KMS-11 (cell line): ENCODE measurements at regions not wholly inside any gene's neighbourhood (a gene's known extent, or its start where the extent isn't known, plus 50 kb on each side); places are given as distances from the start of the nearest gene placed in this dataset.

Experiments
- H2AFZ ChIP-seq: fragments of 200-600 bp; sonication (generic); 2 replicates; pipeline ENCODE4 v1.6.1; 2016; ENCODE audit warnings: antibody characterized with exemption, mixed run types, low read depth
- H3K27ac ChIP-seq: fragments of 200-600 bp; sonication (generic); 2 replicates; pipeline ENCODE4 v1.6.1; 2016; ENCODE audit warnings: mild to moderate bottlenecking, mixed run types
- H3K27me3 ChIP-seq: fragments of 200-600 bp; sonication (generic); 2 replicates; pipeline ENCODE4 v1.6.1; 2017; ENCODE audit warnings: mild to moderate bottlenecking, low read depth, mixed run types, moderate library complexity; ENCODE audit not compliant: insufficient read depth
- H3K36me3 ChIP-seq: fragments of 200-600 bp; sonication (generic); 2 replicates; pipeline ENCODE4 v1.6.1; 2017; ENCODE audit warnings: mild to moderate bottlenecking, mixed run types; ENCODE audit not compliant: insufficient read depth
- H3K4me1 ChIP-seq: fragments of 200-600 bp; sonication (generic); 2 replicates; pipeline ENCODE4 v1.6.1; 2016; ENCODE audit warnings: mild to moderate bottlenecking, low read depth, mixed run types; ENCODE audit not compliant: poor library complexity, severe bottlenecking
- H3K4me2 ChIP-seq: fragments of 200-600 bp; sonication (generic); 2 replicates; pipeline ENCODE4 v1.7.0; 2016; ENCODE audit warnings: mild to moderate bottlenecking, mixed run types
- H3K4me3 ChIP-seq: fragments of 200-600 bp; sonication (generic); IDR thresholded peaks from 2 replicates; pipeline ENCODE4 v1.6.1; 2017; ENCODE audit warnings: low read depth, low read length, mixed read lengths; ENCODE audit not compliant: insufficient read depth
- H3K79me2 ChIP-seq: fragments of 200-600 bp; sonication (generic); 2 replicates; pipeline ENCODE4 v1.6.1; 2016; ENCODE audit warnings: low read depth, mixed run types; ENCODE audit not compliant: insufficient read depth
- H3K9ac ChIP-seq: fragments of 200-600 bp; sonication (generic); 2 replicates; pipeline ENCODE4 v1.6.1; 2016; ENCODE audit warnings: mild to moderate bottlenecking, mixed run types
- H4K20me1 ChIP-seq: fragments of 200-600 bp; sonication (generic); 2 replicates; pipeline ENCODE4 v1.6.1; 2016; ENCODE audit warnings: mild to moderate bottlenecking, mixed run types; ENCODE audit not compliant: insufficient read depth
- CTCF ChIP-seq: fragments of 200-600 bp; sonication (generic); conservative IDR thresholded peaks from 2 replicates; pipeline ENCODE4 v1.6.1; 2017; ENCODE audit warnings: low read depth, mild to moderate bottlenecking, antibody characterized with exemption, low read length, moderate library complexity, mixed read lengths

GRCh38 chr5:92979716-92980115 lies 601.3 kb downstream of the NR2F1-AS1 start:
- Histone ChIP-seq H2AFZ (no peak overlapping the region), H3K27ac (no peak overlapping the region)
- no peak for TF ChIP-seq CTCF

GRCh38 chr5:92977846-92978540 lies 603.0 kb downstream of the NR2F1-AS1 start:
- TF ChIP-seq CTCF, result no peak
- Histone ChIP-seq H2AFZ (no peak overlapping the region), H3K79me2 (no peaks in the 10 kb centered on the region), H3K4me3 (no peak overlapping the region), H3K4me2 (no peak overlapping the region), H3K27ac (no peak overlapping the region), H3K9ac (no peak overlapping the region), H3K36me3 (no peaks in the 10 kb centered on the region), H3K27me3 (no peaks in the 10 kb centered on the region), H3K4me1 (no peaks in the 10 kb centered on the region), H4K20me1 (no peaks in the 10 kb centered on the region)

More at GRCh38 chr5:92979716-92980115, 601.3 kb downstream of the NR2F1-AS1 start:
- Histone ChIP-seq H3K4me3 (no peak overlapping the region), H4K20me1 (no peaks in the 10 kb centered on the region), H3K4me2 (no peak overlapping the region), H3K4me1 (no peaks in the 10 kb centered on the region), H3K36me3 (no peaks in the 10 kb centered on the region), H3K79me2 (no peaks in the 10 kb centered on the region), H3K27me3 (no peaks in the 10 kb centered on the region), H3K9ac (no peak overlapping the region)

- H2AFZ ChIP-seq, result no peak overlapping the region
- no peak overlapping the region for H3K9ac ChIP-seq
- H4K20me1 ChIP-seq, result no peaks in the 10 kb centered on the region
- H3K4me1 ChIP-seq, result no peaks in the 10 kb centered on the region
- no peak overlapping the region for H3K27ac ChIP-seq
- no peaks in the 10 kb centered on the region for H3K27me3 ChIP-seq
- H3K4me2 ChIP-seq, result no peak overlapping the region
- no peak overlapping the region for H3K4me3 ChIP-seq
- no peaks in the 10 kb centered on the region for H3K36me3 ChIP-seq
- TF ChIP-seq CTCF, result no peak
- H3K79me2 ChIP-seq, result no peaks in the 10 kb centered on the region
Observed at GRCh38 chr5:92976156-92976555, 604.9 kb downstream of the NR2F1-AS1 start.

- H3K27me3 ChIP-seq, result no peaks in the 10 kb centered on the region
Observed at GRCh38 chr5:92969781-92970237, 611.2 kb downstream of the NR2F1-AS1 start.

More at GRCh38 chr5:92969781-92970237, 611.2 kb downstream of the NR2F1-AS1 start:
- H3K27ac ChIP-seq, result no peak overlapping the region
- TF ChIP-seq CTCF, result no peak
- no peaks in the 10 kb centered on the region for H3K36me3 ChIP-seq
- no peaks in the 10 kb centered on the region for H3K79me2 ChIP-seq
- no peak overlapping the region for H2AFZ ChIP-seq
- no peaks in the 10 kb centered on the region for H3K4me1 ChIP-seq
- no peak overlapping the region for H3K9ac ChIP-seq
- H4K20me1 ChIP-seq, result no peaks in the 10 kb centered on the region
- no peak overlapping the region for H3K4me3 ChIP-seq
- H3K4me2 ChIP-seq, result no peak overlapping the region
